Body of pancreas (tissue), 4 donors: ENCODE measurements at regions not wholly inside any gene's neighbourhood (a gene's known extent, or its start where the extent isn't known, plus 50 kb on each side); places are given as distances from the start of the nearest gene placed in this dataset.

Source experiments
- CTCF ChIP-seq, 7 experiments: fragments of 450-650 bp in 4 of 7; fragments of 200-600 bp in 3 of 7; sonication (generic) in 3 of 7; IDR thresholded peaks; one replicate each; pipeline ENCODE4 v1.5.1; 2016 to 2019; ENCODE audit warnings: antibody characterized with exemption in 7 of 7
- POLR2A ChIP-seq, 3 donors: fragments of 450-650 bp; IDR thresholded peaks; one replicate each; pipeline ENCODE4 v1.6.1; 2016; ENCODE audit warnings: antibody characterized with exemption in 3 of 3, mild to moderate bottlenecking in 2 of 3

- TF ChIP-seq CTCF (IDR thresholded peaks at IDR 0.05) (no peak), POLR2A (IDR thresholded peaks at IDR 0.05) (no peak)
Measured at GRCh38 chr5:124617787-124618186, 128.7 kb downstream of the ZNF608 start.
